GM12864 (cell line): ENCODE measurements at regions not wholly inside any gene's neighbourhood (a gene's known extent, or its start where the extent isn't known, plus 50 kb on each side); places are given as distances from the start of the nearest gene placed in this dataset.
A peak's percentile ranks its signal among the peaks of the same experiment; 100 is the strongest.

Source experiments
- DNase-seq: peaks from one replicate; pipeline ENCODE4 v3.0.0-alpha.2; 2011; ENCODE audit warnings: low read depth
- H3K4me3 ChIP-seq: 2 replicates; pipeline ENCODE4 v1.5.1; 2011; ENCODE audit warnings: mild to moderate bottlenecking, low read depth, low read length, control low read depth
- CTCF ChIP-seq: IDR thresholded peaks from 2 replicates; pipeline ENCODE4 v1.5.1; 2011; ENCODE audit warnings: low read depth, mild to moderate bottlenecking, moderate library complexity, low read length, control low read depth, inconsistent platforms; ENCODE audit errors: missing control alignments

- H3K4me3 ChIP-seq: peak overlapping the region; percentile 66
- DNase-seq: peak; percentile 77
Measured at GRCh38 chr6:26223650-26224546, 136.7 kb downstream of the HFE start.

GRCh38 chr6:26224547-26224912 lies 137.3 kb downstream of the HFE start:
- peak overlapping the region; percentile 66 for H3K4me3 ChIP-seq
- TF ChIP-seq CTCF: no peak
- DNase-seq: no peak

More at GRCh38 chr6:26223650-26224546, 136.7 kb downstream of the HFE start:
- TF ChIP-seq CTCF: no peak

- H3K4me3 ChIP-seq: peak overlapping the region; percentile 66; the same call in 1 of the 2 replicates
- no peak for TF ChIP-seq CTCF
- no peak for DNase-seq
Measured at GRCh38 chr6:26224940-26225847, 138.0 kb downstream of the HFE start.

GRCh38 chr6:26225848-26226578 lies 138.8 kb downstream of the HFE start:
- H3K4me3 ChIP-seq: no peak overlapping the region
- DNase-seq: no peak
- no peak for TF ChIP-seq CTCF

- DNase-seq: no peak
- H3K4me3 ChIP-seq: no peak overlapping the region
- no peak for TF ChIP-seq CTCF
Measured at GRCh38 chr6:26226579-26226967, 138.4 kb upstream of the BTN3A2 start.

GRCh38 chr6:26230351-26230750 lies 134.6 kb upstream of the BTN3A2 start:
- no peak overlapping the region for H3K4me3 ChIP-seq
- TF ChIP-seq CTCF: no peak
- DNase-seq: no peak
